Cardiac muscle cell (in vitro differentiated cells and primary cell): ENCODE measurements at regions not wholly inside any gene's neighbourhood (a gene's known extent, or its start where the extent isn't known, plus 50 kb on each side); places are given as distances from the start of the nearest gene placed in this dataset.

Experiments
- DNase-seq, 2 donors: peaks; one replicate each; pipeline versions ENCODE4 v3.0.0 to v3.0.0-alpha.2; 2010 to 2017; ENCODE audit warnings: low read depth in 1 of 2, low spot score in 1 of 2
- H3K27ac ChIP-seq: fragments of 200-600 bp; sonication (generic); 2 replicates; pipeline ENCODE4 v1.5.1; 2016
- H3K27me3 ChIP-seq: fragments of 200-600 bp; sonication (generic); 2 replicates; pipeline ENCODE4 v1.6.0; 2016; ENCODE audit warnings: control low read depth
- H3K36me3 ChIP-seq: fragments of 200-600 bp; sonication (generic); 2 replicates; pipeline ENCODE4 v1.5.1; 2016; ENCODE audit warnings: control low read depth
- H3K4me1 ChIP-seq: fragments of 200-600 bp; sonication (generic); 2 replicates; pipeline ENCODE4 v1.8.1; 2017; ENCODE audit warnings: low read depth, mild to moderate bottlenecking, mixed run types
- H3K4me3 ChIP-seq: fragments of 200-600 bp; sonication (generic); 2 replicates; pipeline ENCODE4 v1.5.1; 2016; ENCODE audit warnings: mild to moderate bottlenecking
- H3K9me3 ChIP-seq: fragments of 200-600 bp; sonication (generic); 2 replicates; pipeline ENCODE4 v1.5.1; 2017; ENCODE audit warnings: low read depth, mild to moderate bottlenecking, control low read depth
- CTCF ChIP-seq: IDR thresholded peaks from 2 replicates; pipeline ENCODE4 v1.5.1; 2012; ENCODE audit warnings: low read depth, mild to moderate bottlenecking, low read length

GRCh38 chr5:91219803-91220371, 163.2 kb downstream of the ARRDC3 start:
- no peak overlapping the region for H3K4me3 ChIP-seq
- no peak overlapping the region for H3K27ac ChIP-seq
- peaks cover 5% of the 10 kb centered on the region for H3K4me1 ChIP-seq
- H3K9me3 ChIP-seq: no peaks in the 10 kb centered on the region
- peak; percentile 52 for TF ChIP-seq CTCF
- no peaks in the 10 kb centered on the region for H3K36me3 ChIP-seq
- peak in 1 of 2 donors; percentile 72 for DNase-seq
- no peaks in the 10 kb centered on the region for H3K27me3 ChIP-seq

- Histone ChIP-seq H3K27ac (no peak overlapping the region), H3K36me3 (no peaks in the 10 kb centered on the region), H3K27me3 (no peaks in the 10 kb centered on the region), H3K4me1 (no peaks in the 10 kb centered on the region), H3K9me3 (no peaks in the 10 kb centered on the region), H3K4me3 (no peak overlapping the region)
- peak in 1 of 2 donors; percentile 94 for DNase-seq
- TF ChIP-seq CTCF: no peak
Measured at GRCh38 chr5:91219091-91219802, 163.9 kb downstream of the ARRDC3 start.

GRCh38 chr5:91217859-91218258, 165.3 kb downstream of the ARRDC3 start:
- Histone ChIP-seq H3K36me3 (no peaks in the 10 kb centered on the region), H3K4me3 (no peak overlapping the region), H3K27me3 (no peaks in the 10 kb centered on the region), H3K9me3 (no peaks in the 10 kb centered on the region), H3K4me1 (peaks cover under 1% of the 10 kb centered on the region), H3K27ac (no peak overlapping the region)
- no peak for DNase-seq
- TF ChIP-seq CTCF: no peak

- Histone ChIP-seq H3K27me3 (no peaks in the 10 kb centered on the region), H3K36me3 (no peaks in the 10 kb centered on the region), H3K27ac (no peak overlapping the region), H3K4me1 (peaks cover 17% of the 10 kb centered on the region), H3K9me3 (no peaks in the 10 kb centered on the region), H3K4me3 (no peak overlapping the region)
- no peak for DNase-seq
- TF ChIP-seq CTCF: no peak
Measured at GRCh38 chr5:91214571-91214970, 168.5 kb downstream of the ARRDC3 start.
